ENCODE measurements at regions not wholly inside any gene's neighbourhood (a gene's known extent, or its start where the extent isn't known, plus 50 kb on each side); places are given as distances from the start of the nearest gene placed in this dataset.
"Not testable (repeated sequence)": the region's sequence is repeated elsewhere in the genome, so short reads cannot be mapped to it uniquely, and the experiment has no call there.

DNA sequence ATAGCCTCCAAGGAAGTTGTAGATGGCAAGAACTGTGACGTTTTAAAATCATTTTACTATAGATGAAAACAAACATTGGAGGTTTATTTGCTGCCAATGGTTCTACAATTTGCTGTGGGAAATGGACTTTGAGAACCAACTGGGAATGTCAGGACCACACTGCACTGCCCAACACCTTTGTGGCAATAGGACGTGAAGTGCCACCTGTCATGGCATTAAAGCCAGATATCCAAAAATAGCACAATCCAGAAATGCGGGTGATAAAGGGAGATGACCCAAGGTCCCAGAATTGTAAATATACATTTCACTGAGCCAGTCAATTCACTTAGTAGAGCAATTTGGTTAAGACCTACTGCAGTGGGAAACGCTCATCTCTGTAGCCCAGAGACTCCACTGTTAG is 116.4 kb downstream of the MPP7 start:
- ChIA-PET CTCF (no interaction called here), POLR2A (no interaction called here)
- TF ChIP-seq ZNF384 (IDR thresholded peaks at IDR 0.05): no peak
- no peak for TF ChIP-seq CTBP1 (IDR thresholded peaks at IDR 0.05; ENCODE audit: borderline replicate concordance)
- no peak for TF ChIP-seq FOXM1 (IDR thresholded peaks at IDR 0.05; ENCODE audit: borderline replicate concordance)
- no peak for TF ChIP-seq TARDBP (IDR thresholded peaks at IDR 0.05)
- TF ChIP-seq ELF4 (IDR thresholded peaks at IDR 0.05): no peak
- no peak for TF ChIP-seq NFRKB (IDR thresholded peaks at IDR 0.05)
- TF ChIP-seq HDGF (IDR thresholded peaks at IDR 0.05; ENCODE audit: borderline replicate concordance): no peak
- TF ChIP-seq BHLHE40 (IDR thresholded peaks at IDR 0.05; ENCODE audit: borderline replicate concordance): no peak
- TF ChIP-seq SUZ12 (IDR thresholded peaks at IDR 0.05): no peak
- no peak for DNase-seq (ENCODE audit: extremely low spot score)

DNA sequence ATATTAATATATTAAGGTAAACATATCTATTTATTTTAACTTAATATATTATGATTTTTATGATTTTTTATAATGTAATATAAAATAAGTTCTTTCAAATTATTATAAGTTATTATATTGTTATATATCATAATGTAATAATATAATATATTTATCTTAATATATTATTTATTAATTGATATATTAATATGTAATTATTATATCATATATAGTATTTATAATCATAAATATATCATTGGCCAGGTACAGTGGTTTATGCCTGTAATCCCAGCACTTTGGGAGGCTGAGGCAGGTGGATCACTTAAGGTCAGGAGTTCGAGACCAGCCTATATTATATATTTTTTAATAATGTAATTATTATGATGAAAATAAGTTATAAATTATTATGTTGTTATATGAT is 118.1 kb downstream of the MPP7 start:
- TF ChIP-seq SP1 (IDR thresholded peaks at IDR 0.05) (no peak), BHLHE40 (IDR thresholded peaks at IDR 0.05; ENCODE audit: borderline replicate concordance) (no peak)
- POLR2A ChIA-PET: no interaction called here
- DNase-seq (ENCODE audit: extremely low spot score): no peak
- CTCF ChIA-PET: no interaction called here

DNA sequence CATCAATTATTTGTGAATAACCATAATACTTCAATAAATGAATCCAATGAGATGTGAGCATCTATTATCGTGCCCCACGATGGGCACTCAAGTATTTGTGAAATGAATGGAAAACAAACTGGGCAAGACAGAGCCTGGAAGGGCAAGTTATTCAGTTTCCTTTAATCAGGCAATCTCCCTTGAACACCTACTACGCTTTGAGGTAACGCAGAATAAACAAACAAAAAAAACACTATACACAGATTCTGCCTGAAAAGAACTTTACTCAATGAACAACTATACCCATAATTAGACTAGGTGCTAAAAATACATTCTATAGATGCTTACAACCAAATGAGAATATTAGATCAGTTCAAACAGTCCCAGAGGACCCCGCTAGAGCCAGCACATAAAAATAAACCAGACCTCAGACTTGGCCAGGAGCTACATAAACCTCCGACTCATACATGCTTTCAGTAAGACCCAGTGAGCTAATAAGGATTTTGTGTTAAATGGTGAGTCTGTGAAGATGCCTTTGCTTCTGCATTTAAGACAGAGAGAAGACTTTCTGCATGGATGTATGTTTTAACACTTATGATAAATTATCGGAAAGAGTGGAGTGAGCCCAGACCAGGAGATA is 121.3 kb downstream of the MPP7 start:
- POLR2A ChIA-PET: no interaction called here
- TF ChIP-seq SUZ12 (IDR thresholded peaks at IDR 0.05) (no peak), BHLHE40 (IDR thresholded peaks at IDR 0.05; ENCODE audit: borderline replicate concordance) (no peak), FOXK2 (IDR thresholded peaks at IDR 0.05) (no peak), ZNF384 (IDR thresholded peaks at IDR 0.05) (no peak), NFRKB (IDR thresholded peaks at IDR 0.05) (no peak), TARDBP (IDR thresholded peaks at IDR 0.05) (no peak), ELF4 (IDR thresholded peaks at IDR 0.05) (no peak), HDGF (IDR thresholded peaks at IDR 0.05; ENCODE audit: borderline replicate concordance) (no peak), FOXM1 (IDR thresholded peaks at IDR 0.05; ENCODE audit: borderline replicate concordance) (no peak), LEF1 (IDR thresholded peaks at IDR 0.05; ENCODE audit: borderline replicate concordance) (no peak), L3MBTL2 (conservative IDR thresholded peaks at IDR 0.05) (no peak), FOXA1 (IDR thresholded peaks at IDR 0.05) (no peak), SP1 (IDR thresholded peaks at IDR 0.05) (no peak)
- TF ChIP-seq, protein P1, sequence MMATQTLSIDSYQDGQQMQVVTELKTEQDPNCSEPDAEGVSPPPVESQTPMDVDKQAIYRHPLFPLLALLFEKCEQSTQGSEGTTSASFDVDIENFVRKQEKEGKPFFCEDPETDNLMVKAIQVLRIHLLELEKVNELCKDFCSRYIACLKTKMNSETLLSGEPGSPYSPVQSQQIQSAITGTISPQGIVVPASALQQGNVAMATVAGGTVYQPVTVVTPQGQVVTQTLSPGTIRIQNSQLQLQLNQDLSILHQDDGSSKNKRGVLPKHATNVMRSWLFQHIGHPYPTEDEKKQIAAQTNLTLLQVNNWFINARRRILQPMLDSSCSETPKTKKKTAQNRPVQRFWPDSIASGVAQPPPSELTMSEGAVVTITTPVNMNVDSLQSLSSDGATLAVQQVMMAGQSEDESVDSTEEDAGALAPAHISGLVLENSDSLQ (IDR thresholded peaks at IDR 0.05): no peak
- CTCF ChIA-PET: no interaction called here
- no peak for DNase-seq (ENCODE audit: extremely low spot score)

DNA sequence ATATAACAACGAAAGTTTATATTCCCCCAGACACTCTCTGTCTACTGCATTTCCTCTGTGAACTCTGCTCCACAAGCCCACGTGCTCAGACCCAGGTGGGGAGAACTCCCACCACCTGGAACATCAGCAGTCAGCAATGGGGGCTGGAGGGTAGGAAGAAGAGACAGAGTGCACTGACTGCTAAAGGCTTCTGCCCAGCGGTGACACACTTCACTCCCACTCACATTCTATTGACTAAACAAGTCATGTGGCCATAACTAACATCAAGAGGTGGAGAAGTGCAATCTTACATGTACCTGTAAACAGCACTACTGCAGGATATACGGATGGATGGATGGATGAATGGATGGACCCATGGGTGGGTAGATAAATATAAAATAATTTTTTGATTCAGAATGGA is 122.2 kb downstream of the MPP7 start:
- no peak for DNase-seq (ENCODE audit: extremely low spot score)
- ChIA-PET POLR2A (no interaction called here), CTCF (no interaction called here)
- TF ChIP-seq SUZ12 (IDR thresholded peaks at IDR 0.05): no peak
- no peak for TF ChIP-seq FOXK2 (IDR thresholded peaks at IDR 0.05)
- no peak for TF ChIP-seq HDGF (IDR thresholded peaks at IDR 0.05; ENCODE audit: borderline replicate concordance)

DNA sequence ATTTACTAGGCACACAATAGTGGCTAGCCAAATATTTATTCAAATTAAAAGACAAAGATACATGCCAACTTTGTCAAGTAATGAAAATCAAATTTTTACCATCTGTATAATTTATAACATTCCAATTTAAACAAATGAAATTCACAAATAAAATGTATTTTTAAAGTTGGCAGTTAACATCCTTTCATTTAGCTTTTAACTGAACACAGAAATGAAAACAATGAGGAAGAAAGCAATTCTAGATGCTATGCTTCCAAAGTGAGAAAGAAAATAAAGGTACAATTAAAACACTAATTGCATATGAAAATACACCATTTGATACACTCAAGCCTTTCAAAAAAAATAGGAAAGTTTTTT is 123.1 kb downstream of the MPP7 start:
- ChIA-PET POLR2A (no interaction called here), CTCF (interaction anchor here (1.0 to 1.2 kb wide), 2 partner anchors 62 to 621 kb away, joined by 3 to 4 read pairs; no protein-coding TSS in a partner anchor)
- DNase-seq (ENCODE audit: extremely low spot score): no peak
- TF ChIP-seq FOXK2 (IDR thresholded peaks at IDR 0.05) (no peak), L3MBTL2 (conservative IDR thresholded peaks at IDR 0.05) (no peak), ZNF384 (IDR thresholded peaks at IDR 0.05) (no peak), ARNT (IDR thresholded peaks at IDR 0.05) (no peak), SUZ12 (IDR thresholded peaks at IDR 0.05) (no peak), TARDBP (IDR thresholded peaks at IDR 0.05) (no peak), FOXM1 (IDR thresholded peaks at IDR 0.05; ENCODE audit: borderline replicate concordance) (no peak), HDGF (IDR thresholded peaks at IDR 0.05; ENCODE audit: borderline replicate concordance) (no peak), NFRKB (IDR thresholded peaks at IDR 0.05) (no peak), LEF1 (IDR thresholded peaks at IDR 0.05; ENCODE audit: borderline replicate concordance) (no peak), SP1 (IDR thresholded peaks at IDR 0.05) (no peak), BHLHE40 (IDR thresholded peaks at IDR 0.05; ENCODE audit: borderline replicate concordance) (no peak), ELF4 (IDR thresholded peaks at IDR 0.05) (no peak), FOXA1 (IDR thresholded peaks at IDR 0.05) (no peak), CTBP1 (IDR thresholded peaks at IDR 0.05; ENCODE audit: borderline replicate concordance) (no peak)
- TF ChIP-seq, protein P1 (IDR thresholded peaks at IDR 0.05): no peak

DNA sequence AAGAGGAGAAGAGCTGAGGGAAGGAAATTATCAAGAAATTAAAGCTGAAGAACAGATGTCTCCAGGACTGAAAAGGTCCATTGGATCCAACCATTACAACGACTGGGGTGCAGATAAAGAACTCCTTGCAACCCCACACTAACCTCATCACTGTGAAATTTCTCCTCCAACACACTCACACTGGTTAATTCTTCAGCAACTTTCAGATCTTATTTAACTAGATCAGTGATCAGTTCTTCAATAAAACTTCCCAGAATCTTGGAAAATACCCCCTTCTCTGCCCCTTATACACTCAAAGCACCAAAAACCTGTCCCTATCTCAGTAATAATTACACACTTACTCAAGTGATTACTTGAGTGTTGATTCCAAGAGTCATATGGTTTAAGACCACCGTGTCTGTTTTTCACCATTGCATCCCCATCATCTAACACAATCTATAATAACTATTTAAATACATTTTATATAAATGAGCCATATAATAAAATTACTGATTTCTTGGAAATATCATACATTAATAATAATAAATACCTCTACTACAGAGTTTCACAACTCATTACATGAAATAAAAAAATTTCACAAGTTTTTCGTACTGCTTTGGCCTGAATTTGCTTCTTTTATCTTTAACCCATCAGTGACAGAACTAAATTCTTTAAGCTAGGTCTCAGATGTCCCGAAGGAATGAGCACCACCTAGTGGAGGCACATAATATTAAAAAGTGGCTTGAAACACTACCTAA is 123.7 kb downstream of the MPP7 start:
- no peak for TF ChIP-seq LEF1 (IDR thresholded peaks at IDR 0.05; ENCODE audit: borderline replicate concordance)
- TF ChIP-seq NFRKB (IDR thresholded peaks at IDR 0.05): no peak
- POLR2A ChIA-PET: no interaction called here
- CTCF ChIA-PET: interaction anchor here (1.0 to 1.5 kb wide), 3 partner anchors 31 to 621 kb away, joined by 3 to 4 read pairs (median 3); no protein-coding TSS in a partner anchor
- DNase-seq (ENCODE audit: extremely low spot score): peak; percentile 30

DNA sequence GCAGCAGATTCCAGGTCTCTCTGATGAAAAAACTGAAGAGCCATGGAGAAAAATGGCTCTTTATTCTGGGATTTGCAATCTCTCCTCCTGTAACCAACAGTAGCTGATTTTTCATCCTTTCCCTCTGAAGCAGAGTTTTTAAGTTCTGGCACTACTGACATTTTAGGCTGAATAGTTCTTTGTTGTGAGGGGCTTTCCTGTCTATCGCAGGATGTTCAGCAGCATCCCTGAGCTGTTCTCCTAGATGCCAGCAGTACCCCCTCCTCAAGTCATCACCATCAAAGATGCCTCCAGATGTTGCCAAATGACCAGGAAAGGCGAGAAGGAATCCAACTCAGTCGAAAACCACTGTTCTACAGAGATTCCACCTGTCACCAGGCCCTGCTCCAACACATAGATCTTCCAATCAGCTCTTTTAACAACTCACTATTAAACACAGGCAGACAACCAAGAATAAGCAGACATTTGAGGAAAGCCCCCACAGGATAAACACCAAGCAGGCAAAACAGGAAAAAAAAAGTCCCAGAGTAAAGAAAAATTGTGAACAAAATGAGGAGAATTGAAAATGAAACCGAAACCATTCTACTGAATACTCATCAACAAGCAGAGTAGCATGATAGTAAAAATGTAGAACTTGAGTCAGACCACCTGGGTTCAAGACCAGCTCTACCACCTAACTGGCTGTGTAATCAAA is 124.8 kb downstream of the MPP7 start:
- ChIA-PET CTCF (interaction anchor here (1.5 kb wide), 1 partner anchor 30 kb away, joined by 3 read pairs; no protein-coding TSS in a partner anchor), POLR2A (no interaction called here)
- no peak for TF ChIP-seq TARDBP (IDR thresholded peaks at IDR 0.05)
- no peak for TF ChIP-seq CTBP1 (IDR thresholded peaks at IDR 0.05; ENCODE audit: borderline replicate concordance)
- no peak for TF ChIP-seq FOXA1 (IDR thresholded peaks at IDR 0.05)
- no peak for TF ChIP-seq ARNT (IDR thresholded peaks at IDR 0.05)
- TF ChIP-seq ELF4 (IDR thresholded peaks at IDR 0.05): no peak
- no peak for TF ChIP-seq FOXK2 (IDR thresholded peaks at IDR 0.05)
- TF ChIP-seq BHLHE40 (IDR thresholded peaks at IDR 0.05; ENCODE audit: borderline replicate concordance): no peak
- TF ChIP-seq LEF1 (IDR thresholded peaks at IDR 0.05; ENCODE audit: borderline replicate concordance): no peak
- no peak for TF ChIP-seq FOXM1 (IDR thresholded peaks at IDR 0.05; ENCODE audit: borderline replicate concordance)
- TF ChIP-seq SUZ12 (IDR thresholded peaks at IDR 0.05): no peak
- DNase-seq (ENCODE audit: extremely low spot score): no peak

DNA sequence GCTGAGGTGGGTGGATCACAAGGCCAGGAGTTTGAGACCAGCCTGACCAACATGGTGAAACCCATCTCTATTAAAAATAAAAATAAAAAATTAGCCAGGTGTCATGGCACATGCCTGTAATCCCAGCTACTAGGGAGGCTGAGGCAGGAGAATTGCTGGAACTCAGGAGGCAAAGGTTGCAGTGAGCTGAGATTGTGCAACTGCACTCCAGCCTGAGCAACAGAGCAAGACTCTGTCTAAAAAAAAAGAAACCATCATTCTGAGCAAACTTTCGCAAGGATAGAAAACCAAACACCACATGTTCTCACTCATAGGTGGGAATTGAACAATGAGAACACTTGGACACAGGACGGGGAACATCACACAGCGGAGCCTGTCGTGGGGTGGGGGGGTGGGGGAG is 126.4 kb downstream of the MPP7 start:
- CTCF ChIA-PET; POLR2A ChIA-PET; DNase-seq (ENCODE audit: extremely low spot score): not testable (repeated sequence)

All from HEK293T (cell line).